Right cardiac atrium (tissue), 5 donors: ENCODE measurements at regions not wholly inside any gene's neighbourhood (a gene's known extent, or its start where the extent isn't known, plus 50 kb on each side); places are given as distances from the start of the nearest gene placed in this dataset.
"Not testable (repeated sequence)": the region's sequence is repeated elsewhere in the genome, so short reads cannot be mapped to it uniquely, and the experiment has no call there.

Experiments
- ATAC-seq, 2 donors: fragments of 200-7000 bp; cut with Tn5 transposase; one replicate each; pipeline versions ENCODE4 v1.8.0 to v1.9.1; 2020; ENCODE audit warnings: moderate library complexity in 2 of 2, mild to moderate bottlenecking in 1 of 2
- DNase-seq, 3 donors: peaks; one replicate each; pipeline ENCODE4 v3.0.0-alpha.2; 2020
- H3K27ac ChIP-seq: one replicate; pipeline ENCODE4 v1.5.1; 2013; ENCODE audit warnings: mild to moderate bottlenecking, low read length, control low read depth, moderate library complexity
- H3K27me3 ChIP-seq: one replicate; pipeline ENCODE4 v1.6.1; 2013; ENCODE audit not compliant: control insufficient read depth, insufficient read depth
- H3K4me1 ChIP-seq: one replicate; pipeline ENCODE4 v1.6.1; 2013; ENCODE audit warnings: low read length; ENCODE audit not compliant: control insufficient read depth, insufficient read depth
- H3K4me3 ChIP-seq: one replicate; pipeline ENCODE4 v1.5.1; 2013; ENCODE audit warnings: low read length, control low read depth
- H3K9me3 ChIP-seq: one replicate; pipeline ENCODE4 v1.6.1; 2013; ENCODE audit warnings: low read length; ENCODE audit not compliant: control insufficient read depth
- WGBS: extraction: QIAGEN DNeasy Blood & Tissue Kit; methylation state at CpG from one replicate; pipeline ENCODE4 v1.1.7; 2013; 5-methylcytosine and 5-hydroxymethylcytosine counted together
- intact Hi-C, 4 donors: fragments of 100-400 bp; cut with DNase I; formaldehyde crosslinking; loops; one replicate each; pipeline versions ENCODE4 v1.11.0 to v1.14.0; 2022 to 2023
- donor health status: healthy with polysubstance abuse.
- donor health status: DM: no; HTN: yes; CAD: no.
- donor health status: DM: no; HTN: no; CAD: no.
- donor health status: DM: no; HTN: yes; CAD: no; lungs with severe emphysema.
- donor health status: DM: yes; HTN: yes; CAD: no.

DNA sequence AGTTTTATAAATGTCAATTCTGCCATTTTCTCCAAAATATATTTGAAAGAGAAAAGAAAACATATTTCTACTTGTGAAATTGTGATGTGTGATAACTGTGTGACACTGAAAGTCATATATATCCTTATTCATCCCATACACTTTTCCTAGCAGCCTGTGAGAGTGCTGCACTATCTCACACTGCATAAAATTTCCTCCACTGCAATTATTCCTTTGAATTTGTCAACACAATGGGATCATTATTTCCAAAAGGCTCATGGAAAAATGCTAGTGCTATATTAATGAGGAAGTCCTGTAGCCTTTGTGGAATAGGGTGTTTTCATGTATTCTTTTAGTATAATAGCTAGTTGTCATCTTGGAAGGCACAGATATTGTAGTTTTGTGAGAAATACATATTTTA is 504.1 kb downstream of the RPL10L start:
- H3K4me3 ChIP-seq, result no peak overlapping the region
- ATAC-seq, result no peak
- no peak for DNase-seq
- no peaks in the 10 kb centered on the region for H3K9me3 ChIP-seq
- intact Hi-C loops, result no loop called here
- no peak overlapping the region for H3K27ac ChIP-seq
- H3K4me1 ChIP-seq, result no peaks in the 10 kb centered on the region
- H3K27me3 ChIP-seq, result no peaks in the 10 kb centered on the region

- Histone ChIP-seq H3K4me3 (no peak overlapping the region), H3K4me1 (no peaks in the 10 kb centered on the region), H3K27me3 (no peaks in the 10 kb centered on the region), H3K9me3 (no peaks in the 10 kb centered on the region), H3K27ac (no peak overlapping the region)
- WGBS, result 41% methylated on average over 1 of the region's 1 CpG
- ATAC-seq (no peak), DNase-seq (no peak)
- intact Hi-C loops, result no loop called here
These were observed 504.6 kb downstream of the RPL10L start for GRCh38 chr14:46147024-46147423.

DNA sequence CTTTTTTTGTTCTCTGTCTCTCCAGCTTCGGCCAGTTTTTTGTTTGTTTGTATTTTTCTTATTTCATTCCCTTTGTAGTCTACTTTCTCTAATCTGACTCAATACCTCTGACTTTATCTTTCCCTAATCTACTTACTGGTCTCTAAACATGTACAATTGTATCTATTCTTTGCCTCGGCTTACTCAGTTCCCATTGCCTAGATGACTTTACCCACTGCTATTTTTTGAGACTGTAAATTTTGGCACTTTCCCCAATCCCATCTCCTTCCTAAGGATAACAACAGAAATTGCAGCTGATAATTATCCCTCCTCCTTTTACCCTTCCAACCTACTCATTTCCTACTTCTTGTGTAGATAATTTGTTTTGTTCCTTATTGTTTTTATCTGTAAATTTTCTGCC is 511.1 kb downstream of the RPL10L start:
- DNase-seq (no peak), ATAC-seq (no peak)
- Histone ChIP-seq H3K4me1 (no peaks in the 10 kb centered on the region), H3K9me3 (no peaks in the 10 kb centered on the region), H3K27me3 (no peaks in the 10 kb centered on the region), H3K4me3 (no peak overlapping the region), H3K27ac (no peak overlapping the region)
- 64% methylated on average over 2 of the region's 2 CpGs for WGBS
- intact Hi-C loops, result no loop called here

DNA sequence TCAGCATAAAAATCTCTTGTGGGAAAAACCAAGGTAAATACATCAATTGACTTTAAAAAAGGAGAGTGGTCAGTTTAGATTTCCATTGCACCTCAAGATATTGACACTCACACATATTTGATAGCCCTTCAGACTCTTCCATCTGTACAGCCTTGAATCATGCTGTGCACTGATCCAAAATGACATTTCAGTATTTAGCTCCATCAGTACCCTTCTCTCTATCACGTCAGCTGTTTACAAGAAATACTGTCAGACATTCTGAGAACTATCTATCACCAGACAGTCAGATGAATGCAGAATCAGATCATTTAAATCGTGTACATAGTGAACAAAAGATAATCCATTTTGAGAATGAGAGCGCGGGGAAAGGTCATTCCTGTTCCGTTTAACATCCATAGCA is 511.9 kb downstream of the RPL10L start:
- 63% methylated on average over 5 of the region's 5 CpGs for WGBS
- ATAC-seq, result no peak
- intact Hi-C loops, result no loop called here
- no peak overlapping the region for H3K4me3 ChIP-seq
- H3K9me3 ChIP-seq, result no peaks in the 10 kb centered on the region
- H3K27ac ChIP-seq, result no peak overlapping the region
- no peaks in the 10 kb centered on the region for H3K27me3 ChIP-seq
- no peaks in the 10 kb centered on the region for H3K4me1 ChIP-seq
- DNase-seq, result no peak

DNA sequence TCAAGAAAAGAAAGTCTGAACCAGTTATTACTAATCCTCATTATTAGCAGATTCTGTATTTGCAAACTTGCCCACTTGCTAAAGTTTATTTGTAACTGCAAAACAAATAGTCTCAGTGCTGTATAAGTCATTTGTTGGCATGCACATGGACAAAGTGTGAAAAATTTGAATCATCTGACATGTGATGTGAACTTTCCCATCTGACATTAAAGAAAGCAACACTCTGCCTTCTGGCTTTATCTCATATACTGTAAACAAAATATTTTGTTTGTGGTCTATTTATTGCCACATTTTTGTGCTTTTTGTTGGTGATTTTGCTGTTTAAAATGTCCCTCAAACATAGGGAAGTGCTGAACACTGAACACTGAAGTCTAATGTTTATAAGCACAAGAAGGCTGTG is 513.8 kb downstream of the RPL10L start:
- Histone ChIP-seq H3K9me3 (no peaks in the 10 kb centered on the region), H3K27ac (no peak overlapping the region), H3K27me3 (no peaks in the 10 kb centered on the region), H3K4me1 (no peaks in the 10 kb centered on the region), H3K4me3 (no peak overlapping the region)
- intact Hi-C loops, result no loop called here
- ATAC-seq (no peak), DNase-seq (no peak)

GRCh38 chr14:46136456-46136855 is 515.1 kb downstream of the RPL10L start:
- DNase-seq (no peak), ATAC-seq (no peak)
- H3K9me3 ChIP-seq, result no peaks in the 10 kb centered on the region
- H3K4me1 ChIP-seq, result no peaks in the 10 kb centered on the region
- 38% methylated on average over 1 of the region's 1 CpG for WGBS
- H3K27me3 ChIP-seq, result no peaks in the 10 kb centered on the region
- H3K27ac ChIP-seq, result no peak overlapping the region
- no peak overlapping the region for H3K4me3 ChIP-seq
- intact Hi-C loops, result no loop called here

- Histone ChIP-seq H3K4me3 (no peak overlapping the region), H3K27me3 (no peaks in the 10 kb centered on the region), H3K4me1 (no peaks in the 10 kb centered on the region), H3K27ac (no peak overlapping the region), H3K9me3 (peaks cover 2% of the 10 kb centered on the region)
- 99% methylated on average over 2 of the region's 2 CpGs for WGBS
- intact Hi-C loops, result no loop called here
- ATAC-seq, result no peak
- no peak for DNase-seq
These were observed 543.4 kb downstream of the RPL10L start for GRCh38 chr14:46108228-46108627.

DNA sequence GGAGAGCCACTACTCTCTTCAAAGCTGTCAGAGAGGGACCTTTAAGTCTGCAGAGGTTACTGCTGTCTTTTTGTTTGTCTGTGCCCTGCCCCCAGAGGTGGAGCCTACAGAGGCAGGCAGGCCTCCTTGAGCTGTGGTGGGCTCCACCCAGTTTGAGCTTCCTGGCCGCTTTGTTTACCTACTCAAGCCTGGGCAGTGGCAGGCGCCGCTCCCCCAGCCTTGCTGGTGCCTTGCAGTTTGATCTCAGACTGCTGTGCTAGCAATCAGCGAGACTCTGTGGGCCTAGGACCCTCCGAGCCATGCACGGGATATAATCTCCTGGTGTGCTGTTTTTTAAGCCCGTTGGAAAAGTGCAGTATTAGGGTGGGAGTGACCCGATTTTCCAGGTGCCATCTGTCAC is 550.7 kb downstream of the RPL10L start:
- H3K27me3 ChIP-seq, H3K9me3 ChIP-seq, intact Hi-C loops, H3K4me3 ChIP-seq, H3K4me1 ChIP-seq, ATAC-seq, H3K27ac ChIP-seq: not testable (repeated sequence)
- DNase-seq, result peak in 1 of 3 donors; percentile 22
- WGBS, result 86% methylated on average over 8 of the region's 8 CpGs

GRCh38 chr14:46091819-46092218 is 559.8 kb downstream of the RPL10L start:
- H3K4me3 ChIP-seq, result no peak overlapping the region
- 42% methylated on average over 3 of the region's 3 CpGs for WGBS
- intact Hi-C loops, result no loop called here
- no peak for ATAC-seq
- no peaks in the 10 kb centered on the region for H3K4me1 ChIP-seq
- no peaks in the 10 kb centered on the region for H3K9me3 ChIP-seq
- no peak overlapping the region for H3K27ac ChIP-seq
- no peaks in the 10 kb centered on the region for H3K27me3 ChIP-seq
- no peak for DNase-seq

DNA sequence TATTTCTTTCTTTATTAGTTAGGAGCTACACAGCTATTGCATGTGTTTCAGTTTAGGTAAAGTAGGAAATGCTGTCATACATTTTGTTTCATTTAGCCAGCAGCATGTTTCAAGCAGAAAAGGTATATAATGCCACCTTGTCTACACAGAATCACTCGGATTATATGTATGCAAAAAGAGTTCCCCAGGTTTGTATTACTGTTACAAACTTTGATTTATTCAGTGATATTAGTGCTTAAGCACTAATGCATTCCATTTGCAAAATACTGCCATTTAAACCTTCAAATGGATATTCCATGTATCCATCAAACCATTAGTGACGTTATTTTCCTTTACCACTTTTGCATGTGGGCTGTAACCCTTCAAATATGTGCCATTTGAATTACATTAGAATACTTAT is 564.0 kb downstream of the RPL10L start:
- Histone ChIP-seq H3K27me3 (no peaks in the 10 kb centered on the region), H3K4me1 (no peaks in the 10 kb centered on the region), H3K9me3 (no peaks in the 10 kb centered on the region), H3K4me3 (no peak overlapping the region), H3K27ac (no peak overlapping the region)
- ATAC-seq (no peak), DNase-seq (no peak)
- intact Hi-C loops, result no loop called here
- WGBS, result 68% methylated on average over 2 of the region's 2 CpGs

GRCh38 chr14:46074061-46074460 is 577.5 kb downstream of the RPL10L start:
- WGBS, result 78% methylated on average over 2 of the region's 2 CpGs
- DNase-seq, result no peak
- H3K27ac ChIP-seq, result no peak overlapping the region
- no peak overlapping the region for H3K4me3 ChIP-seq
- intact Hi-C loops, result no loop called here
- no peak for ATAC-seq
- H3K9me3 ChIP-seq, result no peaks in the 10 kb centered on the region
- H3K27me3 ChIP-seq, result no peaks in the 10 kb centered on the region
- no peaks in the 10 kb centered on the region for H3K4me1 ChIP-seq

- intact Hi-C loops, result no loop called here
- ATAC-seq (no peak), DNase-seq (no peak)
- 69% methylated on average over 10 of the region's 10 CpGs for WGBS
- no peaks in the 10 kb centered on the region for H3K27me3 ChIP-seq
- no peak overlapping the region for H3K27ac ChIP-seq
- H3K4me3 ChIP-seq, result no peak overlapping the region
- no peaks in the 10 kb centered on the region for H3K4me1 ChIP-seq
- H3K9me3 ChIP-seq, result no peaks in the 10 kb centered on the region
These were observed 587.7 kb downstream of the RPL10L start for GRCh38 chr14:46063872-46064271.
